OCI-LY1 (cell line): ENCODE measurements at regions not wholly inside any gene's neighbourhood (a gene's known extent, or its start where the extent isn't known, plus 50 kb on each side); places are given as distances from the start of the nearest gene placed in this dataset.

Source experiments
- EZH2 ChIP-seq: fragments of 200-600 bp; sonication (generic), shearing (Covaris generic); IDR thresholded peaks from 2 replicates; pipeline ENCODE4 v1.8.0; 2017; ENCODE audit warnings: borderline replicate concordance, mixed run types, mild to moderate bottlenecking, antibody characterized with exemption, low read length, moderate library complexity, mixed read lengths
- TF ChIP-seq, protein P1 (sequence below): fragments of 200-600 bp; sonication (generic), shearing (Covaris generic); IDR thresholded peaks from 2 replicates; pipeline ENCODE4 v1.5.1; 2017; ENCODE audit warnings: mild to moderate bottlenecking, antibody characterized with exemption, low read length, moderate library complexity, mixed read lengths

- TF ChIP-seq, protein P1, sequence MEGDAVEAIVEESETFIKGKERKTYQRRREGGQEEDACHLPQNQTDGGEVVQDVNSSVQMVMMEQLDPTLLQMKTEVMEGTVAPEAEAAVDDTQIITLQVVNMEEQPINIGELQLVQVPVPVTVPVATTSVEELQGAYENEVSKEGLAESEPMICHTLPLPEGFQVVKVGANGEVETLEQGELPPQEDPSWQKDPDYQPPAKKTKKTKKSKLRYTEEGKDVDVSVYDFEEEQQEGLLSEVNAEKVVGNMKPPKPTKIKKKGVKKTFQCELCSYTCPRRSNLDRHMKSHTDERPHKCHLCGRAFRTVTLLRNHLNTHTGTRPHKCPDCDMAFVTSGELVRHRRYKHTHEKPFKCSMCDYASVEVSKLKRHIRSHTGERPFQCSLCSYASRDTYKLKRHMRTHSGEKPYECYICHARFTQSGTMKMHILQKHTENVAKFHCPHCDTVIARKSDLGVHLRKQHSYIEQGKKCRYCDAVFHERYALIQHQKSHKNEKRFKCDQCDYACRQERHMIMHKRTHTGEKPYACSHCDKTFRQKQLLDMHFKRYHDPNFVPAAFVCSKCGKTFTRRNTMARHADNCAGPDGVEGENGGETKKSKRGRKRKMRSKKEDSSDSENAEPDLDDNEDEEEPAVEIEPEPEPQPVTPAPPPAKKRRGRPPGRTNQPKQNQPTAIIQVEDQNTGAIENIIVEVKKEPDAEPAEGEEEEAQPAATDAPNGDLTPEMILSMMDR = no peak
- TF ChIP-seq EZH2 = no peak
Measured at GRCh38 chr5:89005990-89006389, 123.0 kb upstream of the MEF2C start.
